ENCODE measurements at regions not wholly inside any gene's neighbourhood (a gene's known extent, or its start where the extent isn't known, plus 50 kb on each side); places are given as distances from the start of the nearest gene placed in this dataset.

- no TSS peak for BruUV-seq (replicated peaks)
- no peaks in the 10 kb centered on the region for H3K79me2 ChIP-seq (ENCODE audit: insufficient read depth, low read depth, low read length)
- no peak for DNase-seq (ENCODE audit: low spot score)
- no peaks in the 10 kb centered on the region for H3K36me3 ChIP-seq (ENCODE audit: insufficient read depth, low read length)
- no peak overlapping the region for H3K4me2 ChIP-seq (ENCODE audit: low read length)
- H3K4me1 ChIP-seq (ENCODE audit: insufficient read depth, low read length, poor library complexity, severe bottlenecking): no peaks in the 10 kb centered on the region
- H2AFZ ChIP-seq (ENCODE audit: low read length): no peak overlapping the region
- no peak for TF ChIP-seq EZH2phosphoT487 (IDR thresholded peaks at IDR 0.05; ENCODE audit: borderline replicate concordance, low read depth, low read length)
- no peak for TF ChIP-seq CTCF (conservative IDR thresholded peaks at IDR 0.05; ENCODE audit: low read length)
- H3K27ac ChIP-seq (ENCODE audit: low read depth, low read length, poor library complexity, severe bottlenecking): no peak overlapping the region
- CTCF ChIA-PET (ENCODE audit: unreplicated experiment): no interaction called here
- no peaks in the 10 kb centered on the region for H3K9me2 ChIP-seq (ENCODE audit: insufficient read depth, low read length)
- no peak overlapping the region for H3K4me3 ChIP-seq (ENCODE audit: low read depth, low read length, poor library complexity, severe bottlenecking)
- no peaks in the 10 kb centered on the region for H4K20me1 ChIP-seq (ENCODE audit: insufficient read depth, low read length)
- POLR2A ChIA-PET: no interaction called here
- H3K9me3 ChIP-seq (ENCODE audit: low read length): no peaks in the 10 kb centered on the region
- intact Hi-C loops (cut with micrococcal nuclease; ENCODE audit: unreplicated experiment): no loop called here
Measured at GRCh38 chr7:15046861-15047260, 144.3 kb upstream of the DGKB start.

GRCh38 chr7:15043931-15044330 lies 141.4 kb upstream of the DGKB start:
- no peak overlapping the region for H3K4me3 ChIP-seq (ENCODE audit: low read depth, low read length, poor library complexity, severe bottlenecking)
- TF ChIP-seq EZH2phosphoT487 (IDR thresholded peaks at IDR 0.05; ENCODE audit: borderline replicate concordance, low read depth, low read length) (no peak), CTCF (conservative IDR thresholded peaks at IDR 0.05; ENCODE audit: low read length) (no peak)

GRCh38 chr7:15042285-15043065 lies 139.9 kb upstream of the DGKB start:
- no peak for DNase-seq (ENCODE audit: low spot score)
- Histone ChIP-seq H4K20me1 (ENCODE audit: insufficient read depth, low read length) (no peaks in the 10 kb centered on the region), H3K4me2 (ENCODE audit: low read length) (no peak overlapping the region), H3K4me1 (ENCODE audit: insufficient read depth, low read length, poor library complexity, severe bottlenecking) (no peaks in the 10 kb centered on the region), H3K27ac (ENCODE audit: low read depth, low read length, poor library complexity, severe bottlenecking) (no peak overlapping the region), H3K9me2 (ENCODE audit: insufficient read depth, low read length) (no peaks in the 10 kb centered on the region), H3K36me3 (ENCODE audit: insufficient read depth, low read length) (no peaks in the 10 kb centered on the region), H2AFZ (ENCODE audit: low read length) (no peak overlapping the region), H3K79me2 (ENCODE audit: insufficient read depth, low read depth, low read length) (no peaks in the 10 kb centered on the region), H3K9me3 (ENCODE audit: low read length) (no peaks in the 10 kb centered on the region), H3K4me3 (ENCODE audit: low read depth, low read length, poor library complexity, severe bottlenecking) (no peak overlapping the region)
- intact Hi-C loops (cut with micrococcal nuclease; ENCODE audit: unreplicated experiment): no loop called here
- TF ChIP-seq EZH2phosphoT487 (IDR thresholded peaks at IDR 0.05; ENCODE audit: borderline replicate concordance, low read depth, low read length) (no peak), CTCF (conservative IDR thresholded peaks at IDR 0.05; ENCODE audit: low read length) (no peak)
- POLR2A ChIA-PET: interaction anchor here (0.8 kb wide), 2 partner anchors 10 to 18 kb away, joined by 3 to 7 read pairs; no protein-coding TSS in a partner anchor
- CTCF ChIA-PET (ENCODE audit: unreplicated experiment): no interaction called here
- no TSS peak for BruUV-seq (replicated peaks)

More at GRCh38 chr7:15043931-15044330, 141.4 kb upstream of the DGKB start:
- Histone ChIP-seq H4K20me1 (ENCODE audit: insufficient read depth, low read length) (no peaks in the 10 kb centered on the region), H2AFZ (ENCODE audit: low read length) (no peak overlapping the region), H3K4me1 (ENCODE audit: insufficient read depth, low read length, poor library complexity, severe bottlenecking) (no peaks in the 10 kb centered on the region), H3K27ac (ENCODE audit: low read depth, low read length, poor library complexity, severe bottlenecking) (no peak overlapping the region), H3K79me2 (ENCODE audit: insufficient read depth, low read depth, low read length) (no peaks in the 10 kb centered on the region), H3K36me3 (ENCODE audit: insufficient read depth, low read length) (no peaks in the 10 kb centered on the region), H3K9me3 (ENCODE audit: low read length) (no peaks in the 10 kb centered on the region), H3K4me2 (ENCODE audit: low read length) (no peak overlapping the region), H3K9me2 (ENCODE audit: insufficient read depth, low read length) (no peaks in the 10 kb centered on the region)
- no TSS peak for BruUV-seq (replicated peaks)
- ChIA-PET CTCF (ENCODE audit: unreplicated experiment) (no interaction called here), POLR2A (no interaction called here)
- intact Hi-C loops (cut with micrococcal nuclease; ENCODE audit: unreplicated experiment): no loop called here
- DNase-seq (ENCODE audit: low spot score): no peak

Data from OCI-LY7 (cell line).